Stimulated activated CD4-positive, alpha-beta T cell treated with anti-CD3 and anti-CD28 coated beads, Interleukin-1b, Interleukin-23, amount 100 ng/mL, for 1 hour (primary cell): ENCODE measurements at regions not wholly inside any gene's neighbourhood (a gene's known extent, or its start where the extent isn't known, plus 50 kb on each side); places are given as distances from the start of the nearest gene placed in this dataset.
"Not testable (repeated sequence)": the region's sequence is repeated elsewhere in the genome, so short reads cannot be mapped to it uniquely, and the experiment has no call there.

Source experiments
- DNase-seq, 2 donors: peaks; one replicate each; pipeline ENCODE4 v3.0.0-alpha.2; 2020; ENCODE audit warnings: low read depth in 2 of 2

GRCh38 chr9:129457325-129457779 is 163.5 kb downstream of the C9orf50 start:
- DNase-seq = no peak

- no peak for DNase-seq
Observed at GRCh38 chr9:129456549-129457324, 164.2 kb downstream of the C9orf50 start.

- DNase-seq = no peak
Observed at GRCh38 chr9:129455151-129455995, 165.5 kb downstream of the C9orf50 start.

GRCh38 chr9:129454467-129455067 is 166.3 kb downstream of the C9orf50 start:
- DNase-seq = no peak

GRCh38 chr9:129453734-129454133 is 167.2 kb downstream of the C9orf50 start:
- DNase-seq = no peak

- no peak for DNase-seq
Observed at GRCh38 chr9:129451669-129452068, 169.2 kb downstream of the C9orf50 start.

- no peak for DNase-seq
Observed at GRCh38 chr9:129451089-129451656, 169.7 kb downstream of the C9orf50 start.

- no peak for DNase-seq
Observed at GRCh38 chr9:129449066-129449465, 171.8 kb downstream of the C9orf50 start.

GRCh38 chr9:129446828-129447550 is 173.9 kb downstream of the C9orf50 start:
- no peak for DNase-seq

GRCh38 chr9:129445794-129446306 is 175.1 kb downstream of the C9orf50 start:
- no peak for DNase-seq

- DNase-seq = not testable (repeated sequence)
Observed at GRCh38 chr9:129443515-129444164, 177.3 kb downstream of the C9orf50 start.

- DNase-seq = no peak
Observed at GRCh38 chr9:129442803-129443511, 177.9 kb downstream of the C9orf50 start.

GRCh38 chr9:129441852-129442251 is 179.0 kb downstream of the C9orf50 start:
- DNase-seq = no peak

GRCh38 chr9:129440435-129441186 is 180.3 kb downstream of the C9orf50 start:
- DNase-seq = no peak

- DNase-seq = no peak
Observed at GRCh38 chr9:129439242-129439641, 181.7 kb downstream of the C9orf50 start.

GRCh38 chr9:129437626-129438323 is 183.1 kb downstream of the C9orf50 start:
- DNase-seq = no peak

- DNase-seq = no peak
Observed at GRCh38 chr9:129436751-129437625, 183.9 kb downstream of the C9orf50 start.
